ENCODE measurements at regions not wholly inside any gene's neighbourhood (a gene's known extent, or its start where the extent isn't known, plus 50 kb on each side); places are given as distances from the start of the nearest gene placed in this dataset.

DNA sequence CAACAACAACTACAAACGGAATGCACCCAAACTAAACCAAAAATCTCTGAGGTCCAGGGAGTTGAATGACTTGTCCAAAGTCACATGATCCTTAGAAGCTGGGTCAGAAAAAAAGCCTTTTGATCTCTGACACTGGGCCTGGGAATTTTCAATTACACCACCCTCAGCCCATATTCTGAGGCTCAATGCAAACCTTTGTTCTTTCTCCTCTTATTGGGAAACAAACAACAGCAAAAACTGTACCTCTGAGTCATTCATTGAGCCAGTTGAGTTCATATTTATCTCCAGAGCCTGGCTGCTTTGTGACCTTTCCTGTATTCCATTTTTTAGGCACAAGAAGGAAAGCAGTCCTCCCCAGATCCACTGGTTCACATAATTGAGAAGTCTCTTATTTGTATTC, 51.2 kb upstream of the SORCS1 start:
- Histone ChIP-seq H3K27me3 (ENCODE audit: control insufficient read depth, insufficient read depth, low read length) (no peaks in the 10 kb centered on the region), H3K4me1 (ENCODE audit: control insufficient read depth, insufficient read depth, low read length) (no peaks in the 10 kb centered on the region), H3K9ac (ENCODE audit: low read length) (no peak overlapping the region), H3K9me3 (ENCODE audit: control insufficient read depth, low read length) (no peaks in the 10 kb centered on the region), H3K4me3 (ENCODE audit: low read length) (no peak overlapping the region), H3K36me3 (ENCODE audit: control insufficient read depth, insufficient read depth, low read length) (no peaks in the 10 kb centered on the region)

All from mucosa of stomach (tissue), 1 donor.